SH-SY5Y (cell line): ENCODE measurements at regions not wholly inside any gene's neighbourhood (a gene's known extent, or its start where the extent isn't known, plus 50 kb on each side); places are given as distances from the start of the nearest gene placed in this dataset.

ENCODE experiments used
- GATA2 ChIP-seq: IDR thresholded peaks from 2 replicates; pipeline ENCODE4 v1.6.1; 2011; ENCODE audit warnings: mild to moderate bottlenecking, low read depth, low read length
- GATA3 ChIP-seq: IDR thresholded peaks from 2 replicates; pipeline ENCODE4 v1.6.1; 2011; ENCODE audit warnings: low read depth, mild to moderate bottlenecking, low read length, moderate library complexity

- TF ChIP-seq GATA2 (no peak), GATA3 (no peak)
Observed at GRCh38 chr3:180330440-180330839, 271.5 kb upstream of the TTC14 start.
